Naive thymus-derived CD4-positive, alpha-beta T cell (primary cell): ENCODE measurements at regions not wholly inside any gene's neighbourhood (a gene's known extent, or its start where the extent isn't known, plus 50 kb on each side); places are given as distances from the start of the nearest gene placed in this dataset.

Source experiments
- ATAC-seq: fragments of 150-1000 bp; cut with Tn5 transposase; 2 replicates; pipeline ENCODE4 v1.10.0; 2021; ENCODE audit warnings: mild to moderate bottlenecking, moderate library complexity
- CTCF ChIA-PET: fragments of 350-600 bp; sonication (Branson Sonifier 250); formaldehyde crosslinking; loops from one replicate; lab custom pipeline; 2021; ENCODE audit warnings: antibody characterized with exemption; lab: Charles Lee
- POLR2A ChIA-PET: fragments of 350-600 bp; sonication (Branson Sonifier 250); formaldehyde crosslinking; loops from one replicate; lab custom pipeline; 2021; ENCODE audit warnings: antibody characterized with exemption, inconsistent platforms; lab: Charles Lee
- DNase-seq, 9 donors: peaks; one replicate each; pipeline versions ENCODE4 v3.0.0 to v3.0.0-alpha.2; 2020 to 2022; ENCODE audit warnings: mixed read lengths in 1 of 9
- H3K27ac ChIP-seq: one replicate; pipeline ENCODE4 v1.7.0; 2013; ENCODE audit warnings: mild to moderate bottlenecking, low read depth, low read length, moderate library complexity
- H3K27me3 ChIP-seq, 2 donors: one replicate each; pipeline ENCODE4 v1.7.0; 2013; ENCODE audit warnings: low read length in 2 of 2, mild to moderate bottlenecking in 2 of 2, moderate library complexity in 2 of 2; ENCODE audit not compliant: control insufficient read depth in 2 of 2, insufficient read depth in 2 of 2
- H3K36me3 ChIP-seq, 3 experiments: 1 replicate in 2 of 3; 2 replicates in 1 of 3; pipeline ENCODE4 v1.7.0; 2013; ENCODE audit warnings: low read length in 3 of 3, mild to moderate bottlenecking in 3 of 3, moderate library complexity in 1 of 3; ENCODE audit not compliant: insufficient read depth in 3 of 3, control insufficient read depth in 2 of 3
- H3K4me1 ChIP-seq, 2 donors: one replicate each; pipeline ENCODE4 v1.7.0; 2013; ENCODE audit warnings: low read length in 2 of 2, mild to moderate bottlenecking in 2 of 2, moderate library complexity in 1 of 2; ENCODE audit not compliant: control insufficient read depth in 2 of 2, insufficient read depth in 2 of 2
- H3K4me3 ChIP-seq: 2 replicates; pipeline ENCODE4 v1.7.0; 2013; ENCODE audit warnings: mild to moderate bottlenecking, low read length
- H3K9me3 ChIP-seq, 3 experiments: 1 replicate in 2 of 3; 2 replicates in 1 of 3; pipeline ENCODE4 v1.7.0; 2013; ENCODE audit warnings: low read length in 3 of 3; ENCODE audit not compliant: control insufficient read depth in 2 of 3
- H3K27ac Mint-ChIP-seq, 9 donors: one replicate each; pipeline ENCODE4 v1.8.0; 2020 to 2022; ENCODE audit warnings: mixed read lengths in 9 of 9, mild to moderate bottlenecking in 8 of 9, moderate library complexity in 5 of 9, inconsistent platforms in 2 of 9
- H3K27me3 Mint-ChIP-seq, 5 donors: one replicate each; pipeline ENCODE4 v1.8.0; 2021 to 2022; ENCODE audit warnings: mixed read lengths in 5 of 5, mild to moderate bottlenecking in 1 of 5
- H3K36me3 Mint-ChIP-seq, 5 donors: one replicate each; pipeline ENCODE4 v1.8.0; 2020 to 2022; ENCODE audit warnings: mixed read lengths in 5 of 5, mild to moderate bottlenecking in 3 of 5, inconsistent platforms in 1 of 5
- H3K4me1 Mint-ChIP-seq, 7 donors: one replicate each; pipeline ENCODE4 v1.8.0; 2020 to 2022; ENCODE audit warnings: mixed read lengths in 7 of 7, mild to moderate bottlenecking in 3 of 7, inconsistent platforms in 1 of 7
- H3K4me3 Mint-ChIP-seq, 10 donors: one replicate each; pipeline ENCODE4 v1.8.0; 2020 to 2022; ENCODE audit warnings: mild to moderate bottlenecking in 10 of 10, mixed read lengths in 10 of 10, moderate library complexity in 6 of 10, inconsistent platforms in 2 of 10
- H3K9me3 Mint-ChIP-seq, 11 donors: one replicate each; pipeline ENCODE4 v1.8.0; 2020 to 2022; ENCODE audit warnings: mixed read lengths in 11 of 11, mild to moderate bottlenecking in 4 of 11, inconsistent platforms in 1 of 11, moderate library complexity in 1 of 11
- intact Hi-C, 2 donors: fragments of 100-400 bp; cut with micrococcal nuclease; formaldehyde crosslinking; loops; one replicate each; pipeline ENCODE4 v1.15.1; 2023

DNA sequence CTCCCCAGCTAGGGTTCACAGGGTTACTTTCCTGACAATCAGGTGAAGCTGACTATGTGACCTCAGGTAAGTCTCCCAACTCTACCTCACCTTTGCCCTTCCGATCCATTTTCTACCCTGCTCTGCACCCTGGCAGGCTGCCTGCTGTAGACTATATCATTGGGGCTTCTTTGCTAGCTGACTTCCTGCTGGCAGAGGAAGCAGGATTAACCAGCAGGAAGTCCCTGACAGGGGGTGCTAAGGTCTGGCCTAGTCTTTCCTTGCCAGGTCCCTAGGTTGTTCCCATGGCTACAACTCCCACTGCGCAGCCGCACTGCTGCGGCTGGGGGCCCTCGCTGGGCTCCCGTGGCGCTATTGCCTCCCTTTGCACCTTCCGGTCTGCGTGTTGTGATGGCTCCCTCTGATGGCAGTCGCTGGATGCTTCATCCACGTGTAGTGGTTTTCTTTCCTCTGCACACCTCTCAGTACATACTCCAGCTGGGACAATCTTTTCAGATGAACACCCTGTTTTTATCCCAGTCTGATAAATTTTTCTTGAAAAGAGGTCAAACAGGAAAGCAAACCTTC lies 365.9 kb downstream of the REEP3 start:
- POLR2A ChIA-PET: interaction anchor here (1.0 kb wide), 1 partner anchor 11 kb away, joined by 7 read pairs; no protein-coding TSS in a partner anchor
- no peaks in the 10 kb centered on the region for H3K36me3 Mint-ChIP-seq
- peak overlapping the region in 1 of 9 donors; percentile 19 for H3K27ac Mint-ChIP-seq
- H3K9me3 Mint-ChIP-seq: no peaks in the 10 kb centered on the region
- DNase-seq: no peak
- H3K27me3 ChIP-seq: no peaks in the 10 kb centered on the region
- H3K9me3 ChIP-seq: no peaks in the 10 kb centered on the region
- peaks cover 0 to 1% (median 0%) of the 10 kb centered on the region in 7 donors for H3K4me1 Mint-ChIP-seq
- H3K4me3 ChIP-seq: no peak overlapping the region
- no peak overlapping the region for H3K27ac ChIP-seq
- CTCF ChIA-PET: no interaction called here
- no peaks in the 10 kb centered on the region for H3K4me1 ChIP-seq
- peaks cover 0 to 8% (median 0%) of the 10 kb centered on the region in 5 donors for H3K27me3 Mint-ChIP-seq
- ATAC-seq: no peak
- no peaks in the 10 kb centered on the region for H3K36me3 ChIP-seq
- intact Hi-C loops: no loop called here
- no peak overlapping the region for H3K4me3 Mint-ChIP-seq

DNA sequence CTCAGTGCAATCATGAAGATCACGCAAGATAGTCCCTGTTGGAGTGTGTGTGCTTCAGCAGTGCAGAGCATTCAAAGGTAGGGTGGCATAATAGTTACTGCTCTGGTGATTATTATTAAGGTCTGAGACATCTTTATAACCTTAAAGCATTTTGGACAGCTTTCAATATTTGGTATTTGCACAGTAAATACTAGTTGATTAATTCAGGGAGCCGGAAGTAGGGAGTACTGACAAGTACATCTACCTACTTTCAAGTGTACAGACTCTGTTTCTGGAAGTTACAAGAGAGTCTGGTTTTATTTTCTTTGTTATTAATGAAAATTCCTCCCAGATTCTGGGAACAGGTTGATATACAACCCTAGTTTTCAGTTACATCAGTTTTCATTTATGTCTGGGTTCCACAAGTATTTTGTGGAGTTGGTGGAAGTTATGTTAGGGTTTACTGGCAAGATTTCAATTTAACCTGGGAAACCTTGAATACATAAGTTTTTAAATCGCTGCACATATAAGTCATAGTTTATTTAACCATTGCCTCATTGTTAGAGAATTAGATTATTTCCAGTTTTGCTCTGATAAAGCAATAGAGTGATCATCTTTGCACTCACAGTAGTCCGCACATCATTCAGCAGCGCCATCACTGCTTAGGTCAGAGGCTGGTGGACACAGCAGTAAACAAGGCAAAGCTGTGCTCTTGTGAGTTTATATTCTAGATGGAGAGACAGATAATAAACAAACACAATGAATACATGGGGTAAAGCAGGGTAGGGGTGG lies 366.6 kb downstream of the REEP3 start:
- Histone ChIP-seq H3K27me3 (no peaks in the 10 kb centered on the region), H3K36me3 (no peaks in the 10 kb centered on the region), H3K4me3 (no peak overlapping the region), H3K9me3 (no peaks in the 10 kb centered on the region), H3K27ac (no peak overlapping the region), H3K4me1 (no peaks in the 10 kb centered on the region)
- DNase-seq (no peak), ATAC-seq (no peak)
- H3K9me3 Mint-ChIP-seq: no peaks in the 10 kb centered on the region
- ChIA-PET POLR2A (no interaction called here), CTCF (no interaction called here)
- H3K4me1 Mint-ChIP-seq: peaks cover 0 to 1% (median 0%) of the 10 kb centered on the region in 7 donors
- no peak overlapping the region for H3K27ac Mint-ChIP-seq
- no peak overlapping the region for H3K4me3 Mint-ChIP-seq
- intact Hi-C loops: no loop called here
- no peaks in the 10 kb centered on the region for H3K36me3 Mint-ChIP-seq
- H3K27me3 Mint-ChIP-seq: peaks cover 0 to 8% (median under 1%) of the 10 kb centered on the region in 5 donors

DNA sequence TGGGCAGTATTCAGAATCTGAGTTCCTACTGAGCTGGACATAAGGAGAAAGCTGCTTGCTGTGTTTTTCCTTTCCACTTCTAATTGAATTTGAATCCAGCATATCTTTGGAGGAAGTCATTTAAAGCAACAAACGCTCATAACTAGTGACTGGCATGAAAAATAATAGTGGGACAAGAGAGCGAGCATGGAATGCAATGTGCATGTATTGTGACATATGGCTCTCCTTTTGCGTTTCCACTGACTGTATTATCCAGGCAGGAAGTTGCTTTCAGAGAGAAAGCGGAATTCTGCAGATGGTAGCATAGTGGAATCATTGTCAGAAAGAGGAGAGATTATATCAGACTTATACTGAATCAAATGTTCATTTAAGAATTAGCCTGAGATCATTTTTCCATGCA lies 368.6 kb downstream of the REEP3 start:
- H3K4me1 ChIP-seq: no peaks in the 10 kb centered on the region
- ChIA-PET CTCF (no interaction called here), POLR2A (no interaction called here)
- no peaks in the 10 kb centered on the region for H3K36me3 Mint-ChIP-seq
- no peak overlapping the region for H3K27ac ChIP-seq
- H3K9me3 Mint-ChIP-seq: no peaks in the 10 kb centered on the region
- H3K4me1 Mint-ChIP-seq: peaks cover 0 to 1% (median 0%) of the 10 kb centered on the region in 7 donors
- DNase-seq: no peak
- H3K4me3 Mint-ChIP-seq: no peak overlapping the region
- no peaks in the 10 kb centered on the region for H3K27me3 ChIP-seq
- H3K4me3 ChIP-seq: no peak overlapping the region
- H3K9me3 ChIP-seq: no peaks in the 10 kb centered on the region
- peaks cover 2 to 11% (median 7%) of the 10 kb centered on the region in 5 donors for H3K27me3 Mint-ChIP-seq
- intact Hi-C loops: no loop called here
- H3K27ac Mint-ChIP-seq: no peak overlapping the region
- no peak for ATAC-seq
- no peaks in the 10 kb centered on the region for H3K36me3 ChIP-seq

DNA sequence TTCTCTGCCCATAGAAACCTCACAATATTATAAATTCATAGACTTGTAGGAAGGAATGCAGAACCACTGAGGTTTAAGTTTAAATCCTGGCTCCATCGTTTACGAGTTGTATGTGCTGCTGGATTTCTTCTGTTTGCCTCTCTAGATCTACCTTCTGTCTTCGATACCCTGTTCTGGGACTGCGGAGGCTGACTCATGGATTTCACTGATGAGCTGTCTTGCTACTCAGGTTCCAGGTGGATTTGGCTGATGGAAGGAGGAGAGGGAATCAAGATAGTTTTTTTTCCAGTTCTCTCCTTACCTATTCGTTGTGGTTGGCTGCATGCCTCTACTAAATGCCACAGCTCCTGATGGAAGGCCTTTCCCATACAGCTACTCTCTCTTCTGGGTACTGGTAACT lies 375.8 kb downstream of the REEP3 start:
- Histone ChIP-seq H3K4me1 (no peaks in the 10 kb centered on the region), H3K27ac (no peak overlapping the region), H3K27me3 (no peaks in the 10 kb centered on the region), H3K36me3 (no peaks in the 10 kb centered on the region), H3K9me3 (no peaks in the 10 kb centered on the region), H3K4me3 (no peak overlapping the region)
- Mint-ChIP-seq H3K9me3 (peaks cover 0 to 1% (median 0%) of the 10 kb centered on the region in 11 donors), H3K27ac (no peak overlapping the region), H3K4me3 (no peak overlapping the region), H3K4me1 (no peaks in the 10 kb centered on the region), H3K36me3 (no peaks in the 10 kb centered on the region), H3K27me3 (peaks cover 4 to 29% (median 16%) of the 10 kb centered on the region in 5 donors)
- POLR2A ChIA-PET: no interaction called here
- ATAC-seq (no peak), DNase-seq (no peak)
- CTCF ChIA-PET: interaction anchor here (0.7 kb wide), 1 partner anchor 15 kb away, joined by 3 read pairs; no protein-coding TSS in a partner anchor
- intact Hi-C loops: no loop called here

DNA sequence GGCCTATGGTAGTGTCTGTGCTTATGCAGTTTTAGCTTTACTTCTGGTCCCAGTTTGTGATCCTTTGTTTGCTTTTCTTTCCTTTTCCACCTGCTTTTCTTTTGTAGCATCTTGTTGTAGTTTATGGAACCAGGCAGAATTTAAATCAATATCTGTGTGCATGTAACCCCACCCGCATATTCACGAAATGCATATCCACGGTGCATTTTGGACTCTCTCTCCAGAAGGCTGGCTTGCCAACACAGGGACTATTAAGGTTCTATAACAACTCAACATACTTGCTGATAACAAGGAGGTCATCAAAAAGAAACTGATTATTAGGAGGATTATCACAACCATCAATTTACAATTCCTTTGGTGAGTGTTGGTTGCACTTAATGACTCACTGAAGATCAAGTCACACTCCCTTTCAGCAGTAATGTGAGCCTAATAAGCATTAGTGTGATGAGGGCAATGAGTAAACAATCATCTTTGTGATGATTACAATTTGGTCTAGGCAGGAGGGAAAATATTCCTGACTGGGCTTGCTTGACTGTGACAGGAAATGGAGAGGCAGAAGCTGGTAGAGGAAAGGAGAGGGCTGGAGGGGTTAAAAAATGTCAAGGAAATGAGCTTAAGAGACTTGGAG lies 378.6 kb downstream of the REEP3 start:
- intact Hi-C loops: no loop called here
- Mint-ChIP-seq H3K4me1 (no peaks in the 10 kb centered on the region), H3K36me3 (no peaks in the 10 kb centered on the region), H3K27ac (no peak overlapping the region), H3K9me3 (peaks cover 0 to 1% (median 0%) of the 10 kb centered on the region in 11 donors), H3K27me3 (peaks cover 2 to 25% (median 15%) of the 10 kb centered on the region in 5 donors), H3K4me3 (no peak overlapping the region)
- DNase-seq (no peak), ATAC-seq (no peak)
- Histone ChIP-seq H3K4me3 (no peak overlapping the region), H3K27me3 (no peaks in the 10 kb centered on the region), H3K27ac (no peak overlapping the region), H3K9me3 (no peaks in the 10 kb centered on the region), H3K4me1 (no peaks in the 10 kb centered on the region), H3K36me3 (no peaks in the 10 kb centered on the region)
- ChIA-PET POLR2A (no interaction called here), CTCF (no interaction called here)

DNA sequence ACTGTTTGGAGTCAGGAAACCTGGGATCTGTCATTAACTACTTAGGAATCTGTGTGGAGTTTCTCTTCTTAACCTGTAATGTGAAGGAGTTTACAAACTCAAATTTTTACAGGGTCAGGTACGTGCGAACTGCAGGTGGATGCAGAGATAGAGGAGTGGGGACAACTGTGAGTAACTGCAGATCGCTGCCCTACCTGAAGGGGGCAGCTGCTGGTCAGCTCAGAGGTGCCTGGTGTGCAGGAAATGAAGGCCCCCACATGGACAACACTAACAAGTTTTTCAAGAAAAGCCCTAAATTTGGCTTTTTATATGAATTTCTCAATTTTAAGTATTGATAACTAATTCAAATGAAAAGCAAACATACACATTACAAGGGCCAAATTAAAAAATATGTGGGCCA lies 380.0 kb downstream of the REEP3 start:
- Histone ChIP-seq H3K36me3 (no peaks in the 10 kb centered on the region), H3K9me3 (no peaks in the 10 kb centered on the region), H3K27me3 (no peaks in the 10 kb centered on the region), H3K27ac (no peak overlapping the region), H3K4me3 (no peak overlapping the region), H3K4me1 (no peaks in the 10 kb centered on the region)
- Mint-ChIP-seq H3K27me3 (peaks cover 3 to 21% (median 13%) of the 10 kb centered on the region in 5 donors), H3K9me3 (no peaks in the 10 kb centered on the region), H3K4me1 (no peaks in the 10 kb centered on the region), H3K27ac (no peak overlapping the region), H3K36me3 (no peaks in the 10 kb centered on the region), H3K4me3 (no peak overlapping the region)
- POLR2A ChIA-PET: no interaction called here
- CTCF ChIA-PET: no interaction called here
- ATAC-seq (no peak), DNase-seq (no peak)
- intact Hi-C loops: no loop called here
